ENCODE measurements at regions not wholly inside any gene's neighbourhood (a gene's known extent, or its start where the extent isn't known, plus 50 kb on each side); places are given as distances from the start of the nearest gene placed in this dataset.

DNA sequence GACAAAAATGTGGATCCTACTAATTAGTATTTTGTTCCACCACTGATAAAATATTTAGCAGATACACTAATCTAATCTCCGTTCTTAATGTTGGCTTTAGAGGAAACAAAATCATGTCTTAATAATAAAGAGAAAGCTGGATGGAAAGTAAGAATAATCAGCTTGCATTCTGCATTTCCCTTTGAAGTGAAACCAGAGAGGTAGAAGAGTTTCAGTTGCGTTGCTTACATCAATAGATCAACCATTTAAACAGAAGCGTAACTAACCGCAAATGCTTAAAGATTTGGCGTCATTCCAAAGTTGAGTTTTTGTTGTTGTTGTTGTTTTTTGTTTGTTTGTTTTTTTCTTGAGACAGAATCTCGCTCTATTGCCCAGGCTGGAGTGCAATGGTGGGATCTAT is 168.9 kb downstream of the TRIML1 start:
- TF ChIP-seq, protein P1, sequence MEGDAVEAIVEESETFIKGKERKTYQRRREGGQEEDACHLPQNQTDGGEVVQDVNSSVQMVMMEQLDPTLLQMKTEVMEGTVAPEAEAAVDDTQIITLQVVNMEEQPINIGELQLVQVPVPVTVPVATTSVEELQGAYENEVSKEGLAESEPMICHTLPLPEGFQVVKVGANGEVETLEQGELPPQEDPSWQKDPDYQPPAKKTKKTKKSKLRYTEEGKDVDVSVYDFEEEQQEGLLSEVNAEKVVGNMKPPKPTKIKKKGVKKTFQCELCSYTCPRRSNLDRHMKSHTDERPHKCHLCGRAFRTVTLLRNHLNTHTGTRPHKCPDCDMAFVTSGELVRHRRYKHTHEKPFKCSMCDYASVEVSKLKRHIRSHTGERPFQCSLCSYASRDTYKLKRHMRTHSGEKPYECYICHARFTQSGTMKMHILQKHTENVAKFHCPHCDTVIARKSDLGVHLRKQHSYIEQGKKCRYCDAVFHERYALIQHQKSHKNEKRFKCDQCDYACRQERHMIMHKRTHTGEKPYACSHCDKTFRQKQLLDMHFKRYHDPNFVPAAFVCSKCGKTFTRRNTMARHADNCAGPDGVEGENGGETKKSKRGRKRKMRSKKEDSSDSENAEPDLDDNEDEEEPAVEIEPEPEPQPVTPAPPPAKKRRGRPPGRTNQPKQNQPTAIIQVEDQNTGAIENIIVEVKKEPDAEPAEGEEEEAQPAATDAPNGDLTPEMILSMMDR (IDR thresholded peaks at IDR 0.05) = no peak
- TF ChIP-seq EP300 (IDR thresholded peaks at IDR 0.05) (no peak), POLR2A (IDR thresholded peaks at IDR 0.05) (no peak)
- Histone ChIP-seq H3K27me3 (no peaks in the 10 kb centered on the region), H3K4me3 (no peak overlapping the region), H3K9me3 (no peaks in the 10 kb centered on the region), H3K27ac (no peak overlapping the region), H3K36me3 (no peaks in the 10 kb centered on the region), H3K4me1 (no peaks in the 10 kb centered on the region)
- no peak for DNase-seq (ENCODE audit: low spot score in 2 of 2)
- WGBS, 2 donors = 92 to 93% methylated on average over 6 of the region's 6 CpGs

DNA sequence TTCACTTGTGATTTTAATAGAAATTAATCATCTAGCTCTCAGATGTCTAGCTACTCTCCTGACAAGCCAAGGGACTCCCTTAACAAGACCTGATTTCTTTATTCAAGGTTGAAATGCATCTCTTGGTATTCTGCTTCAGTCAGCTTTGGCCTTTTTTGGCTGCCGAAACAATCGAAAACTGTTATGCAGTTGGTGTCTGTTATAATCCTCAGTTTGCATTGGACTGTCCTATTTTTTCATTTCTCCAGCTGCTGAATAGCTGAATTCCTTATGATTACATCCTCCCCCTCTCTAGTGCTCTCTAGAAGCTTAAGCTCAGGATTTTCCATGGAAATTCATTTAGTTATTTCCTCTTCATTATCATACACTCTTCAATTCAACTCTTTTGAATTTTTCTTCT is 177.2 kb downstream of the TRIML1 start:
- Histone ChIP-seq H3K9me3 (peaks cover 0 to 3% (median 0%) of the 10 kb centered on the region in 4 donors), H3K4me3 (no peak overlapping the region), H3K36me3 (no peaks in the 10 kb centered on the region), H3K27me3 (no peaks in the 10 kb centered on the region), H3K27ac (no peak overlapping the region), H3K4me1 (no peaks in the 10 kb centered on the region)
- TF ChIP-seq EP300 (IDR thresholded peaks at IDR 0.05) = no peak
- TF ChIP-seq, protein P1 (IDR thresholded peaks at IDR 0.05) = no peak
- TF ChIP-seq POLR2A (IDR thresholded peaks at IDR 0.05) = no peak
- WGBS, 2 donors = 85 to 86% methylated on average over 2 of the region's 2 CpGs
- DNase-seq (ENCODE audit: low spot score in 2 of 2) = no peak

DNA sequence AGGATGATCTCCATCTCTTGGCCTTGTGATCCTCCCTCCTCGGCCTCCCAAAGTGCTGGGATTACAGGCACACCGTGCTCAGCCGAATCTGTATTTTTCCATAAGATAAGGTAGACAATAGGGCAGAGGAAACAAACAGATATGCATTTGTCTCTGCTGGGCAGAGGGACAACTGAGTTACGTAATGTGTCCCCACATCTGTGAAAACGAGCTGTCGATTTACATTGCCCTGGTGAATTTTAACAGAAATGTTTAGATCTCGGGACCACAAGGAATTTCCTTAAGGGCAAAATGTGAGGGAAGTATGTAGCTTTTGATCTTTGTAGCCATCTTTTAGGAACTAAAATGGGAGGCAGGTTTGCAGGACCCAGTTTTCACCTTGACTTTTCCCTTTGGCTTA is 189.7 kb downstream of the TRIML1 start:
- no peaks in the 10 kb centered on the region for H3K27me3 ChIP-seq
- DNase-seq (ENCODE audit: low spot score in 2 of 2) = no peak
- H3K9me3 ChIP-seq = no peaks in the 10 kb centered on the region
- TF ChIP-seq POLR2A (IDR thresholded peaks at IDR 0.05) (no peak), EP300 (IDR thresholded peaks at IDR 0.05) (no peak)
- TF ChIP-seq, protein P1 (IDR thresholded peaks at IDR 0.05) = no peak
- H3K36me3 ChIP-seq = no peaks in the 10 kb centered on the region
- 87 to 90% methylated on average over 7 of the region's 7 CpGs for WGBS, 2 donors
- H3K4me1 ChIP-seq = no peaks in the 10 kb centered on the region
- H3K27ac ChIP-seq = no peak overlapping the region
- no peak overlapping the region for H3K4me3 ChIP-seq

- Histone ChIP-seq H3K36me3 (no peaks in the 10 kb centered on the region), H3K4me3 (no peak overlapping the region), H3K27me3 (no peaks in the 10 kb centered on the region), H3K27ac (no peak overlapping the region), H3K4me1 (no peaks in the 10 kb centered on the region), H3K9me3 (no peaks in the 10 kb centered on the region)
- 91 to 96% methylated on average over 4 of the region's 4 CpGs for WGBS, 2 donors
- TF ChIP-seq, protein P1 (IDR thresholded peaks at IDR 0.05) = no peak
- TF ChIP-seq POLR2A (IDR thresholded peaks at IDR 0.05) = no peak
- TF ChIP-seq EP300 (IDR thresholded peaks at IDR 0.05) = no peak
- DNase-seq (ENCODE audit: low spot score in 2 of 2) = no peak
Observed at GRCh38 chr4:188329521-188329920, 190.3 kb downstream of the TRIML1 start.

- H3K27ac ChIP-seq = no peak overlapping the region
- H3K9me3 ChIP-seq = peaks cover 0 to 4% (median 0%) of the 10 kb centered on the region in 4 donors
- TF ChIP-seq EP300 (IDR thresholded peaks at IDR 0.05) (no peak), POLR2A (IDR thresholded peaks at IDR 0.05) (no peak)
- TF ChIP-seq, protein P1 (IDR thresholded peaks at IDR 0.05) = no peak
- no peak overlapping the region for H3K4me3 ChIP-seq
- no peaks in the 10 kb centered on the region for H3K27me3 ChIP-seq
- H3K4me1 ChIP-seq = no peaks in the 10 kb centered on the region
- H3K36me3 ChIP-seq = no peaks in the 10 kb centered on the region
- DNase-seq (ENCODE audit: low spot score in 2 of 2) = no peak
- WGBS, 2 donors = 44 to 65% methylated on average over 2 of the region's 2 CpGs
Observed at GRCh38 chr4:188332265-188332664, 193.0 kb downstream of the TRIML1 start.
